Esophagus muscularis mucosa (tissue), 4 donors: ENCODE measurements at regions not wholly inside any gene's neighbourhood (a gene's known extent, or its start where the extent isn't known, plus 50 kb on each side); places are given as distances from the start of the nearest gene placed in this dataset.

Experiments used
- CTCF ChIP-seq, 3 experiments: fragments of 200-600 bp in 2 of 3; fragments of 450-650 bp in 1 of 3; sonication (generic) in 2 of 3; IDR thresholded peaks; one replicate each; pipeline ENCODE4 v1.5.1; 2017 to 2019; ENCODE audit warnings: antibody characterized with exemption in 3 of 3, mild to moderate bottlenecking in 2 of 3, moderate library complexity in 1 of 3
- EP300 ChIP-seq: sonication (generic); formaldehyde crosslinking; IDR thresholded peaks from one replicate; pipeline ENCODE4 v1.6.1; 2017; ENCODE audit warnings: antibody characterized with exemption
- POLR2A ChIP-seq: fragments of 450-650 bp; IDR thresholded peaks from one replicate; pipeline ENCODE4 v1.6.1; 2017; ENCODE audit warnings: antibody characterized with exemption, moderate library complexity, mild to moderate bottlenecking, low read depth
- POLR2AphosphoS5 ChIP-seq, 2 donors: sonication (generic); formaldehyde crosslinking; IDR thresholded peaks; one replicate each; pipeline ENCODE4 v1.6.1; 2017; ENCODE audit warnings: antibody characterized with exemption in 2 of 2

DNA sequence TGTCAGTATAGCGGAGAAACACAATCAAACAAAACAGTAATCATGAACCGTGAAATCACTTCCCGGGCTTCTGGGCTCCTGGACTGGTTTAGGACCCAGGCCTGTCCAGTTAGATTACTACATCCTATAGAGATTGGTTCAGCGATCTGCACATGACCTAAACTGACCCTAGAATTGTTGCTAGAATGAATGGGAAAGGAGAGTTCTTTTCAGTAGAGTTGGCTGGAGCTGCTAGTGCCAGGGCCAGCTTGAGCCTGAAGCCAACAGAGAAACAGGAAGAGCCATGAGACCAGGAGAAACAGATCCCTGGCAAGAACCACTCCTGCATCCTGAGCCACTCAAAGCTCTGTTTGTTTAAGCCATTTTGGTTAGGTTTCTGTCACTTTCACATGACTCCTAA, 474.3 kb upstream of the C1orf87 start:
- TF ChIP-seq POLR2A (no peak), POLR2AphosphoS5 (IDR thresholded peaks at IDR 0.05) (no peak), CTCF (IDR thresholded peaks at IDR 0.05) (no peak), EP300 (no peak)
